H9 (cell line): ENCODE measurements at regions not wholly inside any gene's neighbourhood (a gene's known extent, or its start where the extent isn't known, plus 50 kb on each side); places are given as distances from the start of the nearest gene placed in this dataset.

Source experiments
- DNase-seq: peaks from one replicate; pipeline ENCODE4 v3.0.0-alpha.2; 2017
- H2AFZ ChIP-seq: one replicate; pipeline ENCODE4 v1.6.1; 2013; ENCODE audit warnings: mild to moderate bottlenecking, low read length, control low read depth, moderate library complexity
- H2AK5ac ChIP-seq: 2 replicates; pipeline ENCODE4 v1.6.1; 2013; ENCODE audit warnings: low read length, control low read depth, mixed read lengths; ENCODE audit not compliant: insufficient read length
- H2BK120ac ChIP-seq: one replicate; pipeline ENCODE4 v1.6.1; 2013; ENCODE audit warnings: low read depth, mild to moderate bottlenecking, low read length, control low read depth, inconsistent platforms; ENCODE audit not compliant: poor library complexity, severe bottlenecking
- H2BK12ac ChIP-seq: 2 replicates; pipeline ENCODE4 v1.6.1; 2013; ENCODE audit warnings: low read length, control low read depth, mixed read lengths, low read depth; ENCODE audit not compliant: insufficient read length
- H2BK15ac ChIP-seq: 2 replicates; pipeline ENCODE4 v1.6.1; 2013; ENCODE audit warnings: low read depth, low read length, control low read depth
- H2BK20ac ChIP-seq: one replicate; pipeline ENCODE4 v1.6.1; 2013; ENCODE audit warnings: low read depth, mild to moderate bottlenecking, low read length, control low read depth, inconsistent platforms; ENCODE audit not compliant: poor library complexity, severe bottlenecking
- H2BK5ac ChIP-seq: 2 replicates; pipeline ENCODE4 v1.6.1; 2013; ENCODE audit warnings: low read length, control low read depth, mixed read lengths; ENCODE audit not compliant: insufficient read length
- H3K14ac ChIP-seq: 2 replicates; pipeline ENCODE4 v1.6.1; 2013; ENCODE audit warnings: low read length, control low read depth; ENCODE audit not compliant: insufficient read depth
- H3K18ac ChIP-seq: 2 replicates; pipeline ENCODE4 v1.6.1; 2013; ENCODE audit warnings: low read depth, mild to moderate bottlenecking, mixed read lengths, low read length, control low read depth; ENCODE audit not compliant: insufficient read length
- H3K23ac ChIP-seq: 2 replicates; pipeline ENCODE4 v1.6.1; 2013; ENCODE audit warnings: low read length, control low read depth, mixed read lengths, low read depth; ENCODE audit not compliant: insufficient read length
- H3K23me2 ChIP-seq: 2 replicates; pipeline ENCODE4 v1.6.1; 2013; ENCODE audit warnings: low read depth, mild to moderate bottlenecking, mixed read lengths, low read length, control low read depth; ENCODE audit not compliant: insufficient read length, poor library complexity, severe bottlenecking
- H3K27ac ChIP-seq: 2 replicates; pipeline ENCODE4 v1.5.1; 2013; ENCODE audit warnings: low read length, control low read depth, mixed read lengths, low read depth; ENCODE audit not compliant: insufficient read length
- H3K27me3 ChIP-seq: 2 replicates; pipeline ENCODE4 v1.6.1; 2013; ENCODE audit warnings: low read length, control low read depth, inconsistent platforms; ENCODE audit not compliant: insufficient read depth
- H3K4ac ChIP-seq: 2 replicates; pipeline ENCODE4 v1.6.1; 2013; ENCODE audit warnings: low read depth, mild to moderate bottlenecking, control low read depth, inconsistent platforms, low read length, moderate library complexity
- H3K4me1 ChIP-seq: 2 replicates; pipeline ENCODE4 v1.6.1; 2013; ENCODE audit warnings: low read length, control low read depth, inconsistent platforms; ENCODE audit not compliant: insufficient read depth
- H3K4me2 ChIP-seq: 2 replicates; pipeline ENCODE4 v1.6.1; 2013; ENCODE audit warnings: low read length, control low read depth, mixed read lengths; ENCODE audit not compliant: insufficient read length, insufficient read depth
- H3K56ac ChIP-seq: 2 replicates; pipeline ENCODE4 v1.6.1; 2013; ENCODE audit warnings: low read depth, mild to moderate bottlenecking, mixed read lengths, low read length, control low read depth; ENCODE audit not compliant: insufficient read length
- H3K79me1 ChIP-seq: 2 replicates; pipeline ENCODE4 v1.6.1; 2013; ENCODE audit warnings: low read depth, mild to moderate bottlenecking, moderate library complexity, low read length, control low read depth, inconsistent platforms; ENCODE audit not compliant: insufficient read depth, poor library complexity, severe bottlenecking
- H3K79me2 ChIP-seq: 2 replicates; pipeline ENCODE4 v1.6.1; 2013; ENCODE audit warnings: low read length, control low read depth, inconsistent platforms; ENCODE audit not compliant: insufficient read depth
- H3K9ac ChIP-seq: 2 replicates; pipeline ENCODE4 v1.6.1; 2013; ENCODE audit warnings: low read length, control low read depth, mixed read lengths; ENCODE audit not compliant: insufficient read length; ENCODE audit errors: extremely low read depth
- H3K9me3 ChIP-seq: one replicate; pipeline ENCODE4 v1.6.1; 2013; ENCODE audit warnings: low read depth, low read length, inconsistent platforms; ENCODE audit not compliant: control insufficient read depth
- H3T11ph ChIP-seq: one replicate; pipeline ENCODE4 v1.6.1; 2013; ENCODE audit warnings: mild to moderate bottlenecking, low read length, control low read depth, inconsistent platforms
- H4K20me1 ChIP-seq: one replicate; pipeline ENCODE4 v1.6.1; 2013; ENCODE audit not compliant: control insufficient read depth, insufficient read length, insufficient read depth
- H4K5ac ChIP-seq: 2 replicates; pipeline ENCODE4 v1.6.1; 2013; ENCODE audit warnings: low read depth, mild to moderate bottlenecking, mixed read lengths, low read length, control low read depth; ENCODE audit not compliant: insufficient read length
- H4K8ac ChIP-seq: replicated peaks from 2 replicates; pipeline ENCODE4 v1.6.1; 2013; ENCODE audit warnings: low read length, control low read depth, mixed read lengths, low read depth; ENCODE audit not compliant: insufficient read length
- H4K91ac ChIP-seq: 2 replicates; pipeline ENCODE4 v1.6.1; 2013; ENCODE audit warnings: low read depth, mild to moderate bottlenecking, moderate library complexity, mixed read lengths, low read length, control low read depth; ENCODE audit not compliant: insufficient read length
- H3K27ac Mint-ChIP-seq, 3 experiments: 2 replicates in 2 of 3; 3 replicates in 1 of 3; pipeline ENCODE4 v1.8.0; 2020 to 2021; ENCODE audit warnings: mixed read lengths in 3 of 3, mild to moderate bottlenecking in 1 of 3, moderate library complexity in 1 of 3
- H3K27me3 Mint-ChIP-seq: 2 replicates; pipeline ENCODE4 v1.8.0; 2021; ENCODE audit warnings: low read depth, mild to moderate bottlenecking, moderate library complexity, mixed read lengths
- H3K36me3 Mint-ChIP-seq, 3 experiments: 2 replicates in 2 of 3; 3 replicates in 1 of 3; pipeline ENCODE4 v1.8.0; 2020 to 2021; ENCODE audit warnings: low read depth in 3 of 3, mixed read lengths in 3 of 3; ENCODE audit not compliant: insufficient read depth in 1 of 3
- H3K4me1 Mint-ChIP-seq, 2 experiments: 2 replicates each; pipeline ENCODE4 v1.8.0; 2020; ENCODE audit warnings: mixed read lengths in 2 of 2
- H3K4me3 Mint-ChIP-seq, 2 experiments: 2 replicates in 1 of 2; 3 replicates in 1 of 2; pipeline ENCODE4 v1.8.0; 2020 to 2021; ENCODE audit warnings: mild to moderate bottlenecking in 2 of 2, mixed read lengths in 2 of 2, moderate library complexity in 1 of 2
- H3K9me3 Mint-ChIP-seq, 2 experiments: 2 replicates in 1 of 2; 3 replicates in 1 of 2; pipeline ENCODE4 v1.8.0; 2020; ENCODE audit warnings: mild to moderate bottlenecking in 2 of 2, mixed read lengths in 2 of 2, moderate library complexity in 1 of 2
- WGBS: extraction: QIAGEN DNeasy Blood & Tissue Kit; methylation state at CpG from one replicate; pipeline ENCODE4 v1.1.7; 2013; ENCODE audit warnings: missing lambda C conversion rate, low lambda C conversion rate, mixed read lengths; ENCODE audit not compliant: insufficient read length; ENCODE audit errors: extremely low coverage; 5-methylcytosine and 5-hydroxymethylcytosine counted together
- TF ChIP-seq, protein P1 (sequence below): fragments of 200-600 bp; sonication (generic); conservative IDR thresholded peaks from 3 replicates; pipeline ENCODE4 v1.8.0; 2021; ENCODE audit warnings: antibody characterized with exemption, mild to moderate bottlenecking

DNA sequence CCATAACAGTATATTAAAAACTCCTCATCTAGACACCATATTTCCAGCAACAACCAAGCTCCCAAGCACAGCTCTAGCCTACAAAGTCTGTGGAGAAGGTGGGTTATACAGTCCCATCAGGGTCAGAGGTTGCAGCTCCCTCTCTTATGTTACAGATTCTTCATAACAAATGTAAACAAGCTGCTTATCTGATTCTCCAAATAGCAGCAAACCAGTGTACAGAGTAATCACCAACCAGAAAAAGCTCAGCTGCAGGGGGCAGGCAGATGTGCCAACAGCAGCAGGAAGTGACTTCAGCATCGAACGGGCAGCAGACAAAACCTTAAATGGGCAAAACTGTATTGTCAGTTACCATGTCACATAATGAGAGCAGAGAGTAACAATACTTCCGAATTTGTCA, 52.9 kb upstream of the NABP1 start:
- H3K4ac ChIP-seq = no peak overlapping the region
- no peaks in the 10 kb centered on the region for H3K27me3 ChIP-seq
- no peak overlapping the region for H3K18ac ChIP-seq
- no peak overlapping the region for H2BK120ac ChIP-seq
- H4K5ac ChIP-seq = no peak overlapping the region
- H3K27ac ChIP-seq = no peak overlapping the region
- H2AK5ac ChIP-seq = no peak overlapping the region
- H3K4me2 ChIP-seq = no peak overlapping the region
- Mint-ChIP-seq H3K4me3 (no peak overlapping the region), H3K9me3 (no peaks in the 10 kb centered on the region), H3K27ac (no peak overlapping the region), H3K27me3 (no peaks in the 10 kb centered on the region), H3K36me3 (no peaks in the 10 kb centered on the region), H3K4me1 (no peaks in the 10 kb centered on the region)
- H4K91ac ChIP-seq = no peak overlapping the region
- no peaks in the 10 kb centered on the region for H3K79me1 ChIP-seq
- no peak overlapping the region for H3K14ac ChIP-seq
- no peak overlapping the region for H2AFZ ChIP-seq
- H3K9ac ChIP-seq = no peak overlapping the region
- no peak for DNase-seq
- H3T11ph ChIP-seq = no peak overlapping the region
- H3K79me2 ChIP-seq = no peaks in the 10 kb centered on the region
- no peak overlapping the region for H2BK12ac ChIP-seq
- no CpG with 5 or more reads among the region's 3 CpGs for WGBS
- no peak overlapping the region for H2BK15ac ChIP-seq
- no peaks in the 10 kb centered on the region for H3K4me1 ChIP-seq
- no peak overlapping the region for H2BK5ac ChIP-seq
- H3K56ac ChIP-seq = no peak overlapping the region
- no peaks in the 10 kb centered on the region for H4K20me1 ChIP-seq
- H4K8ac ChIP-seq = no peak overlapping the region
- TF ChIP-seq, protein P1, sequence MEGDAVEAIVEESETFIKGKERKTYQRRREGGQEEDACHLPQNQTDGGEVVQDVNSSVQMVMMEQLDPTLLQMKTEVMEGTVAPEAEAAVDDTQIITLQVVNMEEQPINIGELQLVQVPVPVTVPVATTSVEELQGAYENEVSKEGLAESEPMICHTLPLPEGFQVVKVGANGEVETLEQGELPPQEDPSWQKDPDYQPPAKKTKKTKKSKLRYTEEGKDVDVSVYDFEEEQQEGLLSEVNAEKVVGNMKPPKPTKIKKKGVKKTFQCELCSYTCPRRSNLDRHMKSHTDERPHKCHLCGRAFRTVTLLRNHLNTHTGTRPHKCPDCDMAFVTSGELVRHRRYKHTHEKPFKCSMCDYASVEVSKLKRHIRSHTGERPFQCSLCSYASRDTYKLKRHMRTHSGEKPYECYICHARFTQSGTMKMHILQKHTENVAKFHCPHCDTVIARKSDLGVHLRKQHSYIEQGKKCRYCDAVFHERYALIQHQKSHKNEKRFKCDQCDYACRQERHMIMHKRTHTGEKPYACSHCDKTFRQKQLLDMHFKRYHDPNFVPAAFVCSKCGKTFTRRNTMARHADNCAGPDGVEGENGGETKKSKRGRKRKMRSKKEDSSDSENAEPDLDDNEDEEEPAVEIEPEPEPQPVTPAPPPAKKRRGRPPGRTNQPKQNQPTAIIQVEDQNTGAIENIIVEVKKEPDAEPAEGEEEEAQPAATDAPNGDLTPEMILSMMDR = no peak
- no peak overlapping the region for H2BK20ac ChIP-seq
- H3K9me3 ChIP-seq = no peaks in the 10 kb centered on the region
- no peaks in the 10 kb centered on the region for H3K23me2 ChIP-seq
- no peak overlapping the region for H3K23ac ChIP-seq
